ENCODE measurements at regions not wholly inside any gene's neighbourhood (a gene's known extent, or its start where the extent isn't known, plus 50 kb on each side); places are given as distances from the start of the nearest gene placed in this dataset.

- no peak for DNase-seq (ENCODE audit: low read depth)
- H3K4me3 ChIP-seq (ENCODE audit: low read depth, low read length): no peak overlapping the region
- TF ChIP-seq CTCF (IDR thresholded peaks at IDR 0.05; ENCODE audit: control insufficient read depth, extremely low read depth, insufficient read depth): no peak
Measured at GRCh38 chr13:42658019-42658418, 84.1 kb downstream of the TNFSF11 start.

DNA sequence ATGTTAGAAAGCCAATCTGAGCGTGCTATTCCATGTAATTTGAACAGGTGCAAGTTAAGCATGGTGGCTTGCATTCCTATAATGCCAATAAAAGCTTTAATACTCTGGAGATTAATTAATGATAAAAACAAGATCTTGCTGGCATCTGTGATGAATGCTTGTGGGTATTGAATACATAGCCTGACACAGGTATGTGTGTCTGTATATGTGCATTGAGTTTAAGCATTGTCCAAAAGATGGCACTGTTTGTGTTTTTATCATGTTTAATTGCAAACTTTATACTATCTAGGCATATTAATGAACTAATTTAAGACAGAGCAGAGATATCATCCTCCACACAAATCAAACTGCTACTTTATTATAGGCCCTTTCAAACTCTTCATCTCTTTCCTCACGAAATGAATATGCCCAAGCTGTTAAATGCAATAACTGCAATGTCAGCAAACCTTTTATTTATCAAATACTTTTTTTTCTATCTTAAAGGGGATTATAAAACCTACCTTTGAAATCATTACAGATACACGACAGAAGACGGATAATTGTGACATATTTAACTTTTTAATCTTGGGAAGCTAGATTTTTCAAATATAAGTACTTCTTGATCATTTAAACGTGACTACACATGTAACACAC, 86.5 kb downstream of the TNFSF11 start:
- TF ChIP-seq CTCF (IDR thresholded peaks at IDR 0.05; ENCODE audit: control insufficient read depth, extremely low read depth, insufficient read depth): peak; percentile 62
- DNase-seq (ENCODE audit: low read depth): peak; percentile 32
- no peak overlapping the region for H3K4me3 ChIP-seq (ENCODE audit: low read depth, low read length)

- H3K4me3 ChIP-seq (ENCODE audit: low read depth, low read length): no peak overlapping the region
- no peak for TF ChIP-seq CTCF (IDR thresholded peaks at IDR 0.05; ENCODE audit: control insufficient read depth, extremely low read depth, insufficient read depth)
- DNase-seq (ENCODE audit: low read depth): no peak
Measured at GRCh38 chr13:42667638-42668037, 93.7 kb downstream of the TNFSF11 start.

DNA sequence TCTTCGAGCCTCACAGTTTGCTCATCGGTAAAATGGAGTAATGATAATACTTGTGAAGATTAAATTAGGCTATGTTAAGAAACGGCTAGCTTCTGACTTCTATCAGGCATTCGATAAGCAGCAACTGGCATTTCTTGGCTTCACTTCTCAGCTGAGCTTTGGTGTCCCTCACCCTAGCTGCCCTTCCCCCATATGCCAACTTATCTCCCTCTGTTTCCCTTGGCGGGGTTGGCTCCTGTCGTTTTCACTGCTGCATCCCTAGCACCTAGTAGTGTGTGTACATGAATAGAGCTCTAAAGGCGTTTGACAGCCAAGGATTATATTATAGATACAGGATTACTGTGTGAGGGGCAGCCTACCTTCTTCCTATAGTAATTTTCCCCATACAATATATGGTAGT, 97.5 kb downstream of the TNFSF11 start:
- no peak overlapping the region for H3K4me3 ChIP-seq (ENCODE audit: low read depth, low read length)
- no peak for DNase-seq (ENCODE audit: low read depth)
- no peak for TF ChIP-seq CTCF (IDR thresholded peaks at IDR 0.05; ENCODE audit: control insufficient read depth, extremely low read depth, insufficient read depth)

- DNase-seq (ENCODE audit: low read depth): no peak
- TF ChIP-seq CTCF (IDR thresholded peaks at IDR 0.05; ENCODE audit: control insufficient read depth, extremely low read depth, insufficient read depth): no peak
- H3K4me3 ChIP-seq (ENCODE audit: low read depth, low read length): no peak overlapping the region
Measured at GRCh38 chr13:42673677-42674076, 99.7 kb downstream of the TNFSF11 start.

DNA sequence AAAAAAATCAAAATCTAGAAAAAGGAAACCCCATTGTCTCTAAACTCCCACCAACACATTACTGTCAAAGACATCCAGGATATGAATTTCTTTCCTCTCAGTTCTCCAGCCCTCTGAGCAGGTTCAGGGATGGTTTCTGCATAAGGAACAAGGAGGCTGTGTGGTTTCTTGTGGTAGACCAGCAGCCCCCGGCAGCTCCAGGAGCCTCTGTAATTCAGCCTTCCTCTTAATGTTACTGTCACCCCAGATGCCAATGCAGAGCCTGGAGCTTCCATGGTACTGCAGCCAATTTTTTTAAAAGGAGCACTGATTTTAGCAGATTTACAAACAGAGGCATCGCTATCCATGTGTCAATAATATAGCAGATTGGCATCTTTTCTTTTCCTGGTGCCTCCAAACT, 100.6 kb upstream of the FAM216B start:
- no peak for TF ChIP-seq CTCF (IDR thresholded peaks at IDR 0.05; ENCODE audit: control insufficient read depth, extremely low read depth, insufficient read depth)
- no peak for DNase-seq (ENCODE audit: low read depth)

More for the DNA sequence above, 100.6 kb upstream of the FAM216B start:
- H3K4me3 ChIP-seq (ENCODE audit: low read depth, low read length): no peak overlapping the region
